ENCODE measurements at regions not wholly inside any gene's neighbourhood (a gene's known extent, or its start where the extent isn't known, plus 50 kb on each side); places are given as distances from the start of the nearest gene placed in this dataset.
"Not testable (repeated sequence)": the region's sequence is repeated elsewhere in the genome, so short reads cannot be mapped to it uniquely, and the experiment has no call there.

GRCh38 chr3:77746892-77747291 lies 707.0 kb downstream of the ROBO2 start:
- intact Hi-C loops (cut with DNase I; ENCODE audit: low total_unique reads) = no loop called here
- H3K4me3 ChIP-seq (ENCODE audit: low read depth, poor library complexity, severe bottlenecking) = no peak overlapping the region
- no peak for TF ChIP-seq POLR2A (IDR thresholded peaks at IDR 0.05)
- no peak for TF ChIP-seq CTCF (IDR thresholded peaks at IDR 0.05)
- DNase-seq (ENCODE audit: low spot score in 2 of 2) = no peak

GRCh38 chr3:77756397-77756975 lies 716.6 kb downstream of the ROBO2 start:
- WGBS, 2 donors = 68 to 72% methylated on average over 6 of the region's 6 CpGs
- intact Hi-C loops (cut with DNase I; ENCODE audit: low total_unique reads); H3K4me3 ChIP-seq (ENCODE audit: low read depth, poor library complexity, severe bottlenecking); DNase-seq (ENCODE audit: low spot score in 2 of 2): not testable (repeated sequence)

- DNase-seq (ENCODE audit: low spot score in 2 of 2) = no peak
- intact Hi-C loops (cut with DNase I; ENCODE audit: low total_unique reads) = no loop called here
- H3K4me3 ChIP-seq (ENCODE audit: low read depth, poor library complexity, severe bottlenecking) = no peak overlapping the region
- TF ChIP-seq POLR2A (IDR thresholded peaks at IDR 0.05) = no peak
- TF ChIP-seq CTCF (IDR thresholded peaks at IDR 0.05) = no peak
- 76 to 97% methylated on average over 1 of the region's 1 CpG for WGBS, 2 donors
These were observed 732.6 kb downstream of the ROBO2 start for GRCh38 chr3:77772459-77772858.

- no peak overlapping the region for H3K4me3 ChIP-seq (ENCODE audit: low read depth, poor library complexity, severe bottlenecking)
- TF ChIP-seq POLR2A (IDR thresholded peaks at IDR 0.05) (no peak), CTCF (IDR thresholded peaks at IDR 0.05) (no peak)
- intact Hi-C loops (cut with DNase I; ENCODE audit: low total_unique reads) = no loop called here
- 74 to 94% methylated on average over 3 of the region's 3 CpGs for WGBS, 2 donors
- DNase-seq (ENCODE audit: low spot score in 2 of 2) = no peak
These were observed 733.2 kb downstream of the ROBO2 start for GRCh38 chr3:77773084-77773483.

- DNase-seq (ENCODE audit: low spot score in 2 of 2) = no peak
- intact Hi-C loops (cut with DNase I; ENCODE audit: low total_unique reads) = no loop called here
- TF ChIP-seq POLR2A (IDR thresholded peaks at IDR 0.05) = no peak
- no peak for TF ChIP-seq CTCF (IDR thresholded peaks at IDR 0.05)
- WGBS, 2 donors = 29 to 40% methylated on average over 5 of the region's 5 CpGs
- no peak overlapping the region for H3K4me3 ChIP-seq (ENCODE audit: low read depth, poor library complexity, severe bottlenecking)
These were observed 740.5 kb downstream of the ROBO2 start for GRCh38 chr3:77780278-77780996.

- TF ChIP-seq POLR2A (IDR thresholded peaks at IDR 0.05) (no peak), CTCF (IDR thresholded peaks at IDR 0.05) (no peak)
- no peak for DNase-seq (ENCODE audit: low spot score in 2 of 2)
- intact Hi-C loops (cut with DNase I; ENCODE audit: low total_unique reads) = no loop called here
- no peak overlapping the region for H3K4me3 ChIP-seq (ENCODE audit: low read depth, poor library complexity, severe bottlenecking)
- 50 to 60% methylated on average over 1 of the region's 1 CpG for WGBS, 2 donors
These were observed 746.3 kb downstream of the ROBO2 start for GRCh38 chr3:77786216-77786615.
